ENCODE measurements at regions not wholly inside any gene's neighbourhood (a gene's known extent, or its start where the extent isn't known, plus 50 kb on each side); places are given as distances from the start of the nearest gene placed in this dataset.

DNA sequence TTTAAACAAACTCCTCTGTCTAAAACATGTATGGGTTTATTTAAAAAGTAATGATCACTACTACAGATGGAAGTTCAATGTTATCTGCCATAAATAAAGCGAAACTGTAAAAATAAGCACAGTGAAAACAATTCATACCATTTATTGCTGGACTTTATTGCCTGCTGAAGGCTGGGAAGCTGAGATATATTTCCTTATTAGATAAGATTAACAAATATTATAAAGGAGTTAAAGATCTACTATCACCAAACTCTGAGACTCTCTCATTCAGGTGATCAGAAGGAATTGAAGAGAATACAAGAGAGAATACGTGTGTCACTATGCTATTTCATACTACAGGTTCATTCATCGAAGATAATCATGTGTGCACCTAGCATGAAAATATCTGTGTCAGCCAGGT, 190.9 kb upstream of the ATP10B start:
- no peaks in the 10 kb centered on the region for H3K4me1 ChIP-seq

DNA sequence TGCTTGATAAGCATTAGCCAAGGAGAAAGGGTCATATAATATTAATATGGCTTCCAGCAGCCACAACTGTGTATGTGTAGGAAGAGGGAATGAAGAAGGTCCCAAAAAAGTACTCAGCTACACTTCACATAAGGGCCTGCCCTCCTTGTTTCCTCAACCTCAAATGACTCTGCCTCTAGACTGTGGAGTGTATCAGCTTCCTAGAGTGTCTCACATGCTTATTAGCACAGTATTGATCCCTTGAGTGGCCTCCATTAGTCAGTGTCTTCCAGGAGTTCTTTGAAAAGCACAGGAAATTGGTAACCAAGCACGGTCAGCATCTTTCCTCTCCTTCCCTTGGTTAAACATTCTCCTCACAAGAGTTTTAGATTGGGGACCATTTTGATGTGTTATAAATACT, 190.4 kb upstream of the ATP10B start:
- no peak overlapping the region for H3K27ac ChIP-seq
- DNase-seq (no peak), ATAC-seq (no peak)
- no peaks in the 10 kb centered on the region for H3K4me1 ChIP-seq
- intact Hi-C loops (cut with DNase I; ENCODE audit: low total_unique reads) (no loop called here), in situ Hi-C loops (cut with MboI; ENCODE audit: low sequenced_read_pairs in 4 of 4) (no loop called here)
- H3K27me3 ChIP-seq = no peaks in the 10 kb centered on the region
- no peaks in the 10 kb centered on the region for H3K36me3 ChIP-seq
- H3K9me3 ChIP-seq = no peaks in the 10 kb centered on the region
- TF ChIP-seq POLR2A (IDR thresholded peaks at IDR 0.05) = no peak
- TF ChIP-seq, protein P1, sequence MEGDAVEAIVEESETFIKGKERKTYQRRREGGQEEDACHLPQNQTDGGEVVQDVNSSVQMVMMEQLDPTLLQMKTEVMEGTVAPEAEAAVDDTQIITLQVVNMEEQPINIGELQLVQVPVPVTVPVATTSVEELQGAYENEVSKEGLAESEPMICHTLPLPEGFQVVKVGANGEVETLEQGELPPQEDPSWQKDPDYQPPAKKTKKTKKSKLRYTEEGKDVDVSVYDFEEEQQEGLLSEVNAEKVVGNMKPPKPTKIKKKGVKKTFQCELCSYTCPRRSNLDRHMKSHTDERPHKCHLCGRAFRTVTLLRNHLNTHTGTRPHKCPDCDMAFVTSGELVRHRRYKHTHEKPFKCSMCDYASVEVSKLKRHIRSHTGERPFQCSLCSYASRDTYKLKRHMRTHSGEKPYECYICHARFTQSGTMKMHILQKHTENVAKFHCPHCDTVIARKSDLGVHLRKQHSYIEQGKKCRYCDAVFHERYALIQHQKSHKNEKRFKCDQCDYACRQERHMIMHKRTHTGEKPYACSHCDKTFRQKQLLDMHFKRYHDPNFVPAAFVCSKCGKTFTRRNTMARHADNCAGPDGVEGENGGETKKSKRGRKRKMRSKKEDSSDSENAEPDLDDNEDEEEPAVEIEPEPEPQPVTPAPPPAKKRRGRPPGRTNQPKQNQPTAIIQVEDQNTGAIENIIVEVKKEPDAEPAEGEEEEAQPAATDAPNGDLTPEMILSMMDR (IDR thresholded peaks at IDR 0.05 in 4 of 5, conservative IDR thresholded peaks at IDR 0.05 in 1 of 5) = no peak
- H3K4me3 ChIP-seq = no peak overlapping the region

More for the DNA sequence above, 190.9 kb upstream of the ATP10B start:
- intact Hi-C loops (cut with DNase I; ENCODE audit: low total_unique reads) (no loop called here), in situ Hi-C loops (cut with MboI; ENCODE audit: low sequenced_read_pairs in 4 of 4) (no loop called here)
- no peak overlapping the region for H3K4me3 ChIP-seq
- no peaks in the 10 kb centered on the region for H3K9me3 ChIP-seq
- H3K36me3 ChIP-seq = no peaks in the 10 kb centered on the region
- ATAC-seq (no peak), DNase-seq (no peak)
- TF ChIP-seq POLR2A (IDR thresholded peaks at IDR 0.05) = no peak
- TF ChIP-seq, protein P1 (IDR thresholded peaks at IDR 0.05 in 4 of 5, conservative IDR thresholded peaks at IDR 0.05 in 1 of 5) = no peak
- no peak overlapping the region for H3K27ac ChIP-seq
- no peaks in the 10 kb centered on the region for H3K27me3 ChIP-seq

- DNase-seq (no peak), ATAC-seq (no peak)
- no peak overlapping the region for H3K27ac ChIP-seq
- no peak overlapping the region for H3K4me3 ChIP-seq
- no peaks in the 10 kb centered on the region for H3K27me3 ChIP-seq
- H3K9me3 ChIP-seq = no peaks in the 10 kb centered on the region
- TF ChIP-seq, protein P1 (IDR thresholded peaks at IDR 0.05 in 4 of 5, conservative IDR thresholded peaks at IDR 0.05 in 1 of 5) = no peak
- TF ChIP-seq POLR2A (IDR thresholded peaks at IDR 0.05) = no peak
- intact Hi-C loops (cut with DNase I; ENCODE audit: low total_unique reads) = no loop called here
- no peaks in the 10 kb centered on the region for H3K36me3 ChIP-seq
- in situ Hi-C loops (cut with MboI; ENCODE audit: low sequenced_read_pairs in 4 of 4) = no loop called here
- no peaks in the 10 kb centered on the region for H3K4me1 ChIP-seq
Observed at GRCh38 chr5:161040818-161041217, 188.8 kb upstream of the ATP10B start.

DNA sequence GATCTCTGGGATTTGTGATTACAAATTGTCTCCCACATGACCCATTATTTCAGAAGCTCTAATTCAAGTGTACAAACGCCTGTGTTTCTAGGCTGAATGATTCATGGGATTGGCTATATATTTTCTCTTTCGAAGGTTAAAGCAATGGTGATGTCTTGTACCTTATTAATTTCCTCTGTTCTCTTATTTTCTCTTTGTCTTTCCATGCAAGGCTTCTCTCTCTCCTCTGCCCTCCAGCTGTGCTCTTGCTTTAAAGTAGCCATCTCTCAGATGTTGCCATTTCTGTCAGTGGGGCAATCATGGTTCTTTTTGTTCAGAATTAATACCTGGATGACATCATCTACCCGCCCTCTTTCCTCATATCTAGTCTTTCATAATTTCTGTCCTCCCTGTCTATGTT, 184.3 kb upstream of the ATP10B start:
- DNase-seq (no peak), ATAC-seq (no peak)
- Histone ChIP-seq H3K36me3 (no peaks in the 10 kb centered on the region), H3K9me3 (no peaks in the 10 kb centered on the region), H3K27ac (no peak overlapping the region), H3K4me1 (no peaks in the 10 kb centered on the region), H3K27me3 (no peaks in the 10 kb centered on the region), H3K4me3 (no peak overlapping the region)
- TF ChIP-seq POLR2A (IDR thresholded peaks at IDR 0.05) = no peak
- TF ChIP-seq, protein P1 (IDR thresholded peaks at IDR 0.05 in 4 of 5, conservative IDR thresholded peaks at IDR 0.05 in 1 of 5) = no peak
- in situ Hi-C loops (cut with MboI; ENCODE audit: low sequenced_read_pairs in 4 of 4) (no loop called here), intact Hi-C loops (cut with DNase I; ENCODE audit: low total_unique reads) (no loop called here)

- no peak for TF ChIP-seq POLR2A (IDR thresholded peaks at IDR 0.05)
- Histone ChIP-seq H3K4me3 (no peak overlapping the region), H3K4me1 (no peaks in the 10 kb centered on the region), H3K36me3 (no peaks in the 10 kb centered on the region), H3K27ac (no peak overlapping the region), H3K27me3 (no peaks in the 10 kb centered on the region), H3K9me3 (no peaks in the 10 kb centered on the region)
- no peak for DNase-seq
- intact Hi-C loops (cut with DNase I; ENCODE audit: low total_unique reads) = no loop called here
- in situ Hi-C loops (cut with MboI; ENCODE audit: low sequenced_read_pairs in 4 of 4) = no loop called here
- no peak for ATAC-seq
Observed at GRCh38 chr5:161034451-161034850, 182.4 kb upstream of the ATP10B start.
